NCI-H82 treated with DMSO at 0.1 percent for 48 hours (cell line): ENCODE measurements at regions not wholly inside any gene's neighbourhood (a gene's known extent, or its start where the extent isn't known, plus 50 kb on each side); places are given as distances from the start of the nearest gene placed in this dataset.

ENCODE experiments used
- DNase-seq: peaks from one replicate; lab custom pipeline; 2025; ENCODE audit not compliant: unreplicated experiment; lab: John Stamatoyannopoulos, UW

GRCh38 chr11:104451197-104451893 lies 287.4 kb upstream of the PDGFD start:
- no peak for DNase-seq

- DNase-seq: no peak
These were observed 279.4 kb upstream of the PDGFD start for GRCh38 chr11:104443387-104443786.

GRCh38 chr11:104442321-104442720 lies 278.4 kb upstream of the PDGFD start:
- no peak for DNase-seq

- no peak for DNase-seq
These were observed 271.5 kb upstream of the PDGFD start for GRCh38 chr11:104435494-104435893.

- no peak for DNase-seq
These were observed 269.8 kb upstream of the PDGFD start for GRCh38 chr11:104433751-104434150.

- DNase-seq: no peak
These were observed 269.0 kb upstream of the PDGFD start for GRCh38 chr11:104432981-104433380.

GRCh38 chr11:104432526-104432925 lies 268.6 kb upstream of the PDGFD start:
- DNase-seq: no peak

- DNase-seq: no peak
These were observed 258.5 kb upstream of the PDGFD start for GRCh38 chr11:104422324-104422944.

GRCh38 chr11:104410336-104410735 lies 246.4 kb upstream of the PDGFD start:
- DNase-seq: no peak

GRCh38 chr11:104408630-104409029 lies 244.7 kb upstream of the PDGFD start:
- no peak for DNase-seq

GRCh38 chr11:104405277-104405676 lies 241.3 kb upstream of the PDGFD start:
- no peak for DNase-seq

- no peak for DNase-seq
These were observed 240.6 kb upstream of the PDGFD start for GRCh38 chr11:104404231-104405175.

GRCh38 chr11:104402812-104403521 lies 239.0 kb upstream of the PDGFD start:
- no peak for DNase-seq

- no peak for DNase-seq
These were observed 230.6 kb upstream of the PDGFD start for GRCh38 chr11:104394508-104394907.

- DNase-seq: no peak
These were observed 226.7 kb upstream of the PDGFD start for GRCh38 chr11:104390651-104391050.

- DNase-seq: no peak
These were observed 221.9 kb upstream of the PDGFD start for GRCh38 chr11:104385884-104386283.

GRCh38 chr11:104380358-104380757 lies 216.4 kb upstream of the PDGFD start:
- DNase-seq: no peak

GRCh38 chr11:104372111-104372510 lies 208.2 kb upstream of the PDGFD start:
- no peak for DNase-seq

GRCh38 chr11:104370478-104370877 lies 206.5 kb upstream of the PDGFD start:
- DNase-seq: no peak

- no peak for DNase-seq
These were observed 205.8 kb upstream of the PDGFD start for GRCh38 chr11:104369761-104370160.

- no peak for DNase-seq
These were observed 202.4 kb upstream of the PDGFD start for GRCh38 chr11:104366321-104366734.
